ENCODE measurements at regions not wholly inside any gene's neighbourhood (a gene's known extent, or its start where the extent isn't known, plus 50 kb on each side); places are given as distances from the start of the nearest gene placed in this dataset.

DNA sequence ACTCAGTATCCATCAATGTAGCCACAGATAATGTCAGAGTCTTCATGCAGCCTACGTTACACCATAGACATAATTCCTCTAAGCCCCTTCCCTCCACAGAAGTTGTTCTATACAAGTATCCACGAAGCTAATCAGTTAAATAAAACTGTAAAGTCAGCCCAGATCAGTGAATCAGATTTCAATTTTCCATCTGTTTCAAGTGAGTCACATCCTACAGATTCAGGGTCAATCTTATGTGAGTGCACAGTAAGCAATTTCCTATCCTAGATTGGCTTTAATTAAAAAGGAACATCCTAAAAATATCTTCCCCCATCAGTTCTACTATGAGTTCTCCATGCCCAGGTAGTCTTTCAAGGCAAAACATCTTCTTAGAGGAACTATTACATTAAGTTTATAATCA is 402.5 kb downstream of the EFNA5 start:
- TF ChIP-seq ZBTB7A (IDR thresholded peaks at IDR 0.05; ENCODE audit: low read depth) (no peak), RAD21 (IDR thresholded peaks at IDR 0.05; ENCODE audit: low read depth) (no peak), CREB1 (IDR thresholded peaks at IDR 0.05; ENCODE audit: low read depth) (no peak)

DNA sequence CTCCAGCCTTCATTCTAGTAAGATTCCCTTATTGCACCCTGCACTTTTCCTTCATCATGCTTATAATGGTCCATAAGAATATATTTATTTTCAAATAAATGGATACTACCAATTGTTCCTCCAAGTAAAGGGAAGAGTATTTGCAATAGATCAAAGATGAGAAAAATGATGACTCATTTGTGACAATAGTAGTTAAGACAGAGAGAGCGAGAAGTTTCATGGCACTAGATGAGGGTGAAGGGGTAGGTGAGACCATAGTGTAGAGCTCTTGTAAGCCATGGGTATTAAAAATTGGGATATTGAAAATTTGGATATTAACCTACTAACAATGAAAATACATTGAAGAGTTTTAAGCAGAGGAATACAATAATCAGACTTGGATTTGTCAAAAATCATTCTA is 404.6 kb downstream of the EFNA5 start:
- TF ChIP-seq, protein P1, sequence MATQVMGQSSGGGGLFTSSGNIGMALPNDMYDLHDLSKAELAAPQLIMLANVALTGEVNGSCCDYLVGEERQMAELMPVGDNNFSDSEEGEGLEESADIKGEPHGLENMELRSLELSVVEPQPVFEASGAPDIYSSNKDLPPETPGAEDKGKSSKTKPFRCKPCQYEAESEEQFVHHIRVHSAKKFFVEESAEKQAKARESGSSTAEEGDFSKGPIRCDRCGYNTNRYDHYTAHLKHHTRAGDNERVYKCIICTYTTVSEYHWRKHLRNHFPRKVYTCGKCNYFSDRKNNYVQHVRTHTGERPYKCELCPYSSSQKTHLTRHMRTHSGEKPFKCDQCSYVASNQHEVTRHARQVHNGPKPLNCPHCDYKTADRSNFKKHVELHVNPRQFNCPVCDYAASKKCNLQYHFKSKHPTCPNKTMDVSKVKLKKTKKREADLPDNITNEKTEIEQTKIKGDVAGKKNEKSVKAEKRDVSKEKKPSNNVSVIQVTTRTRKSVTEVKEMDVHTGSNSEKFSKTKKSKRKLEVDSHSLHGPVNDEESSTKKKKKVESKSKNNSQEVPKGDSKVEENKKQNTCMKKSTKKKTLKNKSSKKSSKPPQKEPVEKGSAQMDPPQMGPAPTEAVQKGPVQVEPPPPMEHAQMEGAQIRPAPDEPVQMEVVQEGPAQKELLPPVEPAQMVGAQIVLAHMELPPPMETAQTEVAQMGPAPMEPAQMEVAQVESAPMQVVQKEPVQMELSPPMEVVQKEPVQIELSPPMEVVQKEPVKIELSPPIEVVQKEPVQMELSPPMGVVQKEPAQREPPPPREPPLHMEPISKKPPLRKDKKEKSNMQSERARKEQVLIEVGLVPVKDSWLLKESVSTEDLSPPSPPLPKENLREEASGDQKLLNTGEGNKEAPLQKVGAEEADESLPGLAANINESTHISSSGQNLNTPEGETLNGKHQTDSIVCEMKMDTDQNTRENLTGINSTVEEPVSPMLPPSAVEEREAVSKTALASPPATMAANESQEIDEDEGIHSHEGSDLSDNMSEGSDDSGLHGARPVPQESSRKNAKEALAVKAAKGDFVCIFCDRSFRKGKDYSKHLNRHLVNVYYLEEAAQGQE (IDR thresholded peaks at IDR 0.05; ENCODE audit: low read depth), result no peak
- TF ChIP-seq FOXM1 (IDR thresholded peaks at IDR 0.05; ENCODE audit: borderline replicate concordance, low read depth), result no peak
- TF ChIP-seq TCF12 (IDR thresholded peaks at IDR 0.05; ENCODE audit: low read depth), result no peak
- TF ChIP-seq EGR1 (IDR thresholded peaks at IDR 0.05), result no peak
- no peak for TF ChIP-seq CREB1 (IDR thresholded peaks at IDR 0.05; ENCODE audit: low read depth)
- no peak for TF ChIP-seq ZBTB7A (IDR thresholded peaks at IDR 0.05; ENCODE audit: low read depth)
- no peak for TF ChIP-seq YY1 (IDR thresholded peaks at IDR 0.05; ENCODE audit: low read depth)
- TF ChIP-seq TAF1 (IDR thresholded peaks at IDR 0.05; ENCODE audit: low read depth), result no peak
- TF ChIP-seq, protein P2, sequence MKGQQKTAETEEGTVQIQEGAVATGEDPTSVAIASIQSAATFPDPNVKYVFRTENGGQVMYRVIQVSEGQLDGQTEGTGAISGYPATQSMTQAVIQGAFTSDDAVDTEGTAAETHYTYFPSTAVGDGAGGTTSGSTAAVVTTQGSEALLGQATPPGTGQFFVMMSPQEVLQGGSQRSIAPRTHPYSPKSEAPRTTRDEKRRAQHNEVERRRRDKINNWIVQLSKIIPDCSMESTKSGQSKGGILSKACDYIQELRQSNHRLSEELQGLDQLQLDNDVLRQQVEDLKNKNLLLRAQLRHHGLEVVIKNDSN (IDR thresholded peaks at IDR 0.05), result no peak
- TF ChIP-seq RAD21 (IDR thresholded peaks at IDR 0.05; ENCODE audit: low read depth), result no peak
- no peak for TF ChIP-seq CEBPB (IDR thresholded peaks at IDR 0.05)
- TF ChIP-seq, protein P3, sequence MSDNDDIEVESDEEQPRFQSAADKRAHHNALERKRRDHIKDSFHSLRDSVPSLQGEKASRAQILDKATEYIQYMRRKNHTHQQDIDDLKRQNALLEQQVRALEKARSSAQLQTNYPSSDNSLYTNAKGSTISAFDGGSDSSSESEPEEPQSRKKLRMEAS (IDR thresholded peaks at IDR 0.05), result no peak
- no peak for TF ChIP-seq NFIC (IDR thresholded peaks at IDR 0.05)
- TF ChIP-seq TEAD4 (IDR thresholded peaks at IDR 0.05), result no peak
- TF ChIP-seq EP300 (IDR thresholded peaks at IDR 0.05; ENCODE audit: borderline replicate concordance), result no peak

DNA sequence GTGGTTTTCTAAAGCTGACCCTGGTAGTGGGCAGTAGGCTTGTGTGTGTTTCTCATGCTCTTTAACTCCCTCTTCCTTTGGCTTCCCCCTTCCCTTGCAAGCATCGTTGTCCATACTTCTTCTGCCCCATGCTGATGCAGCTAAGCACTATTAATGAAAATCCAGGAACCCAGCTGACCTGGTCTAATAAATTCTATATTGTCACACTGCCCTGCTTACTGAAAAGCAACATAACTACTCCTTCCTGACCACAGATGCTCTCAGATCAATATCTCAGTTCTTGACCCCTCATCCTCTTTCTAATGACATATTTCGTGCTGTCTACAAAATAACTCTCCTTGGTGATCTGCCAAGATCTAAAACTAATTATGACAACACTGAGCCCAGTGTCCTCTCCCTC is 405.5 kb downstream of the EFNA5 start:
- no peak for TF ChIP-seq TEAD4 (IDR thresholded peaks at IDR 0.05)

DNA sequence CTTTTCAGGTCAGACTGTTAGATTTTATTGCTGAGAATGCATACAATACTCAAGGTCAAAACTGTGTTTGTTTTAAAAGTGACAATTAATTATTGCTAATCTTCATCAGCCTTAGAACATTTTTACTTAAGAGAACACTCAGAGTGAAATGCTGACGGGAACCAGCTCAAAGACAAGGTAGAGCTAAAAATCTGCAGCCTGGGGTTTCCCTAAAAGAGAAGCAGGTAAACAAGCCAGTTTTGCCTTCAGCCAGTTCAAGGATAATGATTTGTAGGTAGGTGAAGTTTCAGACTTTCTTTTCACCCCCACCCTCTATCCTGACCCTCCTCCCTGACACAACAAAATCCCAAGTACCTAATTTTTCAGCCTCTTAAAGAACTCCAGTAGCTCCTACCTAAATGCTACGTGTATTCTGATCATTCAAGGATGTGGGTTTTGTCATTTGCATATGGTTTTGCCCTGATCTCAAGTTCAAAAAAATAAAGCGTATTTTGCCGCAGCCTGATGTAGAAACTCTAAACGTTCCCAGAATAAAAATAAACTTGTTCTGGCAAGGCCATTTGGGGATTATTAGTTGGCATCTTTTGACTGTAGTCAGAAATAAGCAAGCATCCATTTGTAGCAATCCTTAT is 407.2 kb downstream of the EFNA5 start:
- no peak for TF ChIP-seq YY1 (IDR thresholded peaks at IDR 0.05; ENCODE audit: low read depth)
- TF ChIP-seq TEAD4 (IDR thresholded peaks at IDR 0.05), result no peak
- no peak for TF ChIP-seq NFIC (IDR thresholded peaks at IDR 0.05)
- TF ChIP-seq CREB1 (IDR thresholded peaks at IDR 0.05; ENCODE audit: low read depth), result no peak
- TF ChIP-seq RAD21 (IDR thresholded peaks at IDR 0.05; ENCODE audit: low read depth), result no peak
- TF ChIP-seq, protein P3 (IDR thresholded peaks at IDR 0.05), result no peak
- TF ChIP-seq TAF1 (IDR thresholded peaks at IDR 0.05; ENCODE audit: low read depth), result no peak
- no peak for TF ChIP-seq CEBPB (IDR thresholded peaks at IDR 0.05)
- TF ChIP-seq EGR1 (IDR thresholded peaks at IDR 0.05), result no peak
- no peak for TF ChIP-seq EP300 (IDR thresholded peaks at IDR 0.05; ENCODE audit: borderline replicate concordance)
- TF ChIP-seq TCF12 (IDR thresholded peaks at IDR 0.05; ENCODE audit: low read depth), result no peak
- no peak for TF ChIP-seq FOXM1 (IDR thresholded peaks at IDR 0.05; ENCODE audit: borderline replicate concordance, low read depth)
- no peak for TF ChIP-seq ZBTB7A (IDR thresholded peaks at IDR 0.05; ENCODE audit: low read depth)
- TF ChIP-seq, protein P1 (IDR thresholded peaks at IDR 0.05; ENCODE audit: low read depth), result no peak
- TF ChIP-seq, protein P2 (IDR thresholded peaks at IDR 0.05), result no peak

DNA sequence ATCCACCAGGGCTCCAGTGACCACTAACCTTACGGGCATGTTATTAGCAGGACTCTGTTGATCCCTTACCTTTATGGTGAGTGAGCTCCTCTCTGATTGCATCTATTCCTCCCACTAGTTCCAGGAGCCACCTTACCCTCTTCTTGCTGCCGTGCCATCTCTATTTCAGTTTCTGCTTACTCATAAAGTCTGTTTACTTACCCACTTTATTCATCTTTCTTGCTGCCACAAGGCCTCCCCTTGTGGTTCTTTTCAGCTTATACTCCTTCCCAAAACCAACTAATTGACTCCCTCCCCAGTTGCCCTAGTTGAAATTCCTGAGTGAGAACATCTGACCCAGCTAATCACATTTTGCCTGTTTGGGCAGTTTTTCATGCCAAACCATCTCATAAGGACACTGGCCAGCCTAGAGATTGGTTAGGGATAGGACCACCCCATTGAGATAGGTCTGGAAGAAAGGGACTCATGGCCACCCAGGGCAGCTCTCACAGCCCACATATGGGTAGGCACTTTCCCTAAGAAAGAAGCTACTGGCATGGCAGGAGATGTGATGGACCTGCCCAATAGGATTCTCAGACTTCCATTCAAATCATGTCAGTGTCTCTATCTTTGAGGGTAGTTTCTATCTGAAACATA is 412.7 kb downstream of the EFNA5 start:
- TF ChIP-seq EP300 (IDR thresholded peaks at IDR 0.05; ENCODE audit: borderline replicate concordance) (no peak), NFIC (IDR thresholded peaks at IDR 0.05) (no peak), TAF1 (IDR thresholded peaks at IDR 0.05; ENCODE audit: low read depth) (no peak), CREB1 (IDR thresholded peaks at IDR 0.05; ENCODE audit: low read depth) (no peak), RAD21 (IDR thresholded peaks at IDR 0.05; ENCODE audit: low read depth) (no peak), ZBTB7A (IDR thresholded peaks at IDR 0.05; ENCODE audit: low read depth) (no peak), FOXM1 (IDR thresholded peaks at IDR 0.05; ENCODE audit: borderline replicate concordance, low read depth) (no peak), YY1 (IDR thresholded peaks at IDR 0.05; ENCODE audit: low read depth) (no peak), EGR1 (IDR thresholded peaks at IDR 0.05) (no peak), TEAD4 (IDR thresholded peaks at IDR 0.05) (no peak), CEBPB (IDR thresholded peaks at IDR 0.05) (no peak), TCF12 (IDR thresholded peaks at IDR 0.05; ENCODE audit: low read depth) (no peak)
- TF ChIP-seq, protein P1 (IDR thresholded peaks at IDR 0.05; ENCODE audit: low read depth), result no peak
- TF ChIP-seq, protein P3 (IDR thresholded peaks at IDR 0.05), result no peak
- TF ChIP-seq, protein P2 (IDR thresholded peaks at IDR 0.05), result no peak
